IPS-18a (cell line): ENCODE measurements at regions not wholly inside any gene's neighbourhood (a gene's known extent, or its start where the extent isn't known, plus 50 kb on each side); places are given as distances from the start of the nearest gene placed in this dataset.
"Not testable (repeated sequence)": the region's sequence is repeated elsewhere in the genome, so short reads cannot be mapped to it uniquely, and the experiment has no call there.

Experiments
- H3K27ac ChIP-seq: one replicate; pipeline ENCODE4 v1.5.1; 2013; ENCODE audit warnings: low read length
- H3K27me3 ChIP-seq: one replicate; pipeline ENCODE4 v1.6.1; 2013; ENCODE audit warnings: mild to moderate bottlenecking, low read length; ENCODE audit not compliant: control insufficient read depth, insufficient read depth
- H3K36me3 ChIP-seq: one replicate; pipeline ENCODE4 v1.6.1; 2013; ENCODE audit warnings: low read depth, low read length; ENCODE audit not compliant: control insufficient read depth
- H3K4me1 ChIP-seq: one replicate; pipeline ENCODE4 v1.6.1; 2013; ENCODE audit warnings: low read depth, low read length; ENCODE audit not compliant: control insufficient read depth
- H3K4me3 ChIP-seq: one replicate; pipeline ENCODE4 v1.5.1; 2013; ENCODE audit warnings: low read length
- H3K9ac ChIP-seq: one replicate; pipeline ENCODE4 v1.6.1; 2013; ENCODE audit warnings: mild to moderate bottlenecking, low read length, moderate library complexity
- H3K9me3 ChIP-seq: one replicate; pipeline ENCODE4 v1.6.1; 2013; ENCODE audit warnings: low read depth, low read length; ENCODE audit not compliant: control insufficient read depth

GRCh38 chr13:51170128-51170497 lies 52.1 kb upstream of the FAM124A start:
- H3K4me1 ChIP-seq = peaks cover 29% of the 10 kb centered on the region
- not testable (repeated sequence) for H3K9me3 ChIP-seq, H3K27ac ChIP-seq, H3K27me3 ChIP-seq
- peak overlapping the region; percentile 73 for H3K4me3 ChIP-seq
- peak overlapping the region; percentile 68 for H3K9ac ChIP-seq
- peaks cover 16% of the 10 kb centered on the region for H3K36me3 ChIP-seq

- H3K9ac ChIP-seq = peak overlapping the region; percentile 68
- peak overlapping the region; percentile 96 for H3K27ac ChIP-seq
Measured at GRCh38 chr13:51169303-51170127, 52.7 kb upstream of the FAM124A start.

GRCh38 chr13:51168623-51169022 lies 53.6 kb upstream of the FAM124A start:
- Histone ChIP-seq H3K4me3 (peak overlapping the region; percentile 73), H3K9me3 (no peaks in the 10 kb centered on the region), H3K27ac (peak overlapping the region; percentile 96), H3K9ac (peak overlapping the region; percentile 68), H3K36me3 (peaks cover 5% of the 10 kb centered on the region), H3K4me1 (peaks cover 25% of the 10 kb centered on the region), H3K27me3 (no peaks in the 10 kb centered on the region)

More at GRCh38 chr13:51169303-51170127, 52.7 kb upstream of the FAM124A start:
- H3K4me1 ChIP-seq = peaks cover 25% of the 10 kb centered on the region
- not testable (repeated sequence) for H3K27me3 ChIP-seq, H3K9me3 ChIP-seq
- H3K4me3 ChIP-seq = peak overlapping the region; percentile 73
- H3K36me3 ChIP-seq = peaks cover 10% of the 10 kb centered on the region

- H3K9me3 ChIP-seq = no peaks in the 10 kb centered on the region
- H3K27me3 ChIP-seq = no peaks in the 10 kb centered on the region
- H3K4me3 ChIP-seq = no peak overlapping the region
- no peaks in the 10 kb centered on the region for H3K36me3 ChIP-seq
- peaks cover 25% of the 10 kb centered on the region for H3K4me1 ChIP-seq
- no peak overlapping the region for H3K9ac ChIP-seq
- peak overlapping the region; percentile 96 for H3K27ac ChIP-seq
Measured at GRCh38 chr13:51167393-51168191, 54.6 kb upstream of the FAM124A start.

- Histone ChIP-seq H3K27me3 (no peaks in the 10 kb centered on the region), H3K36me3 (no peaks in the 10 kb centered on the region), H3K9ac (no peak overlapping the region), H3K27ac (no peak overlapping the region), H3K9me3 (no peaks in the 10 kb centered on the region), H3K4me3 (no peak overlapping the region), H3K4me1 (peaks cover 20% of the 10 kb centered on the region)
Measured at GRCh38 chr13:51162701-51163100, 51.6 kb upstream of the C13orf42 start.
